ENCODE measurements at regions not wholly inside any gene's neighbourhood (a gene's known extent, or its start where the extent isn't known, plus 50 kb on each side); places are given as distances from the start of the nearest gene placed in this dataset.

GRCh38 chr4:15130441-15130840, 128.2 kb downstream of the CPEB2 start:
- no peak for DNase-seq

- no peak for DNase-seq
These were observed 129.3 kb downstream of the CPEB2 start for GRCh38 chr4:15131551-15131950.

GRCh38 chr4:15132739-15133138, 130.5 kb downstream of the CPEB2 start:
- DNase-seq, result no peak

GRCh38 chr4:15139599-15139998, 137.3 kb downstream of the CPEB2 start:
- DNase-seq, result no peak

GRCh38 chr4:15142201-15142600, 139.9 kb downstream of the CPEB2 start:
- DNase-seq, result no peak

- DNase-seq, result no peak
These were observed 141.3 kb downstream of the CPEB2 start for GRCh38 chr4:15143551-15143950.

- DNase-seq, result no peak
These were observed 142.1 kb downstream of the CPEB2 start for GRCh38 chr4:15144249-15144966.

- no peak for DNase-seq
These were observed 142.7 kb downstream of the CPEB2 start for GRCh38 chr4:15144967-15145295.

- DNase-seq, result no peak
These were observed 143.4 kb downstream of the CPEB2 start for GRCh38 chr4:15145709-15146108.

GRCh38 chr4:15147714-15148113, 145.4 kb downstream of the CPEB2 start:
- DNase-seq, result no peak

- no peak for DNase-seq
These were observed 145.9 kb downstream of the CPEB2 start for GRCh38 chr4:15148199-15148598.

- no peak for DNase-seq
These were observed 146.4 kb downstream of the CPEB2 start for GRCh38 chr4:15148691-15149090.

GRCh38 chr4:15149234-15149838, 147.1 kb downstream of the CPEB2 start:
- no peak for DNase-seq

- DNase-seq, result no peak
These were observed 147.7 kb downstream of the CPEB2 start for GRCh38 chr4:15149839-15150592.

GRCh38 chr4:15150631-15151030, 148.3 kb downstream of the CPEB2 start:
- DNase-seq, result no peak

GRCh38 chr4:15151033-15151432, 148.8 kb downstream of the CPEB2 start:
- DNase-seq, result no peak

- DNase-seq, result no peak
These were observed 151.4 kb downstream of the CPEB2 start for GRCh38 chr4:15153662-15154061.

- no peak for DNase-seq
These were observed 156.3 kb downstream of the CPEB2 start for GRCh38 chr4:15158406-15159091.

GRCh38 chr4:15159477-15160019, 157.3 kb downstream of the CPEB2 start:
- DNase-seq, result no peak

- no peak for DNase-seq
These were observed 159.2 kb downstream of the CPEB2 start for GRCh38 chr4:15161439-15161838.

- no peak for DNase-seq
These were observed 159.8 kb downstream of the CPEB2 start for GRCh38 chr4:15162046-15162445.

GRCh38 chr4:15162465-15163283, 160.4 kb downstream of the CPEB2 start:
- DNase-seq, result no peak

- DNase-seq, result no peak
These were observed 161.0 kb downstream of the CPEB2 start for GRCh38 chr4:15163284-15163645.

Data from CD4-positive, alpha-beta T cell treated with Interleukin-4 for 4 hours (primary cell).